ENCODE measurements at regions not wholly inside any gene's neighbourhood (a gene's known extent, or its start where the extent isn't known, plus 50 kb on each side); places are given as distances from the start of the nearest gene placed in this dataset.
A peak's percentile ranks its signal among the peaks of the same experiment; 100 is the strongest.

DNA sequence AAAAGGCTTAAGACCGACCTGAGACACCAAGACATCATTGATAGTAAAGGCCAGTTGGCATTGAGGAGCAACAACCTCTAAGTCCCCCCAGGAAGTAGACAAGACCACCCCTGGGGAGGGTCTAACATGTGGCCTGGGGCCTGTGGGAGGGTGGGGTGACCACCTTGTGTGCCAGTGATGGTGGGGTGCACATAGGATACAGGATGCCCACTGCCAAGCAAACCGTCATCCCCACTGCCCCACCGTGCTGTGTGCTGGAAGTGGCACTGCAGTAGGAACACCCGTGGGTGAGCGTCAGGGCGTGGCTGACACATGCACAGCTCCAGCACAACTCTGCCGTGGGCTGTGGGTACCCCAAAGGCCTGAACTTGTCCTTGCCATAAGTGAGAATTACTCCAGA is 84.3 kb upstream of the LGALSL start:
- no peak overlapping the region for H3K4ac ChIP-seq (ENCODE audit: low read length)
- no CpG with 5 or more reads among the region's 7 CpGs for WGBS, 2 donors (ENCODE audit: extremely low coverage in 2 of 2, insufficient read length in 2 of 2, insufficient replicate concordance in 1 of 2)

DNA sequence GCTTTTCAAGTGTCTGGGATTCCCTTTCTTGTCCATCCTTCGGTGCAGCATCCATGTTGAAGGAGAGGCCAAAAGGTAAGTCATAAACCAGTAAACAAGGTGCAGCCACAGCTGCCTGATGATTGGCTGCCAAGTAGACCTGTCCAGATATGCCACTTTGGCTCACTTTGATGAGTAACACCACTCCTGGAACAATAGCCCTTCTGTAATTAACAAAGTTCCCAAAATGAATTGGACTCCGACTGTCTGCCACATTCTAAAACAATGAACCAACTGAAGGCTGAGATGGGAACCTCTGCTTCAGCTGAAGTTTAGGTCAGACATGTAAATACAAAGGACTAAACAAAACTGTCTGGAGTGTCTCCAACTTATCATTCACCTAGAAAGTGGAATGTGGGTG is 82.2 kb upstream of the LGALSL start:
- no peak overlapping the region for H4K91ac ChIP-seq (ENCODE audit: low read depth, low read length, poor library complexity)
- H3K79me1 ChIP-seq (ENCODE audit: low read depth, low read length): peaks cover 2% of the 10 kb centered on the region
- H3K4me1 ChIP-seq (ENCODE audit: control insufficient read depth in 2 of 2, insufficient read depth in 1 of 2, low read depth in 1 of 2, low read length in 2 of 2): peaks cover 0 to 12% of the 10 kb centered on the region in 2 donors
- DNase-seq (ENCODE audit: low spot score): no peak
- H2BK120ac ChIP-seq (ENCODE audit: low read depth, low read length): no peak overlapping the region
- H2AK5ac ChIP-seq (ENCODE audit: low read depth, low read length): no peak overlapping the region
- no peak overlapping the region for H2BK5ac ChIP-seq (ENCODE audit: low read length)
- no peaks in the 10 kb centered on the region for H3K9me3 ChIP-seq (replicated peaks in 1 of 2; ENCODE audit: control insufficient read depth in 2 of 2, insufficient read depth in 1 of 2, low read depth in 1 of 2, low read length in 2 of 2)
- H3K36me3 ChIP-seq (replicated peaks in 1 of 2; ENCODE audit: control insufficient read depth in 2 of 2, insufficient read depth in 2 of 2, low read length in 2 of 2): no peaks in the 10 kb centered on the region
- no peak overlapping the region for H3K14ac ChIP-seq (ENCODE audit: low read length)
- no peak overlapping the region for H3K4ac ChIP-seq (ENCODE audit: low read length)
- no peak overlapping the region for H2BK15ac ChIP-seq (ENCODE audit: low read length)
- no peak overlapping the region for H3K23ac ChIP-seq (ENCODE audit: low read depth, low read length, poor library complexity)
- no peak overlapping the region for H4K8ac ChIP-seq (ENCODE audit: low read depth, low read length)
- H2BK12ac ChIP-seq (ENCODE audit: low read length): no peak overlapping the region
- no CpG with 5 or more reads among the region's 2 CpGs for WGBS, 2 donors (ENCODE audit: extremely low coverage in 2 of 2, insufficient read length in 2 of 2, insufficient replicate concordance in 1 of 2)
- no peak overlapping the region for H3K4me3 ChIP-seq (ENCODE audit: low read length in 2 of 2)
- H3K27me3 ChIP-seq (ENCODE audit: control insufficient read depth in 3 of 3, insufficient read depth in 3 of 3, low read depth in 1 of 3, low read length in 3 of 3): no peaks in the 10 kb centered on the region
- H3K27ac ChIP-seq (replicated peaks; ENCODE audit: low read length): no peak overlapping the region
- H2AFZ ChIP-seq (ENCODE audit: low read length): no peak overlapping the region
- no peak overlapping the region for H3K18ac ChIP-seq (ENCODE audit: low read length)
- no peak overlapping the region for H3K9ac ChIP-seq (ENCODE audit: low read depth, low read length, poor library complexity)
- H3K4me2 ChIP-seq (ENCODE audit: insufficient read depth, low read length, poor library complexity, severe bottlenecking): no peak overlapping the region

More for the DNA sequence above, 84.3 kb upstream of the LGALSL start:
- H3K4me3 ChIP-seq (ENCODE audit: low read length in 2 of 2): peak overlapping the region in 1 of 2 donors; percentile 15
- H2BK120ac ChIP-seq (ENCODE audit: low read depth, low read length): no peak overlapping the region
- H3K14ac ChIP-seq (ENCODE audit: low read length): no peak overlapping the region
- peak overlapping the region; percentile 61 for H3K18ac ChIP-seq (ENCODE audit: low read length)
- H3K23ac ChIP-seq (ENCODE audit: low read depth, low read length, poor library complexity): peak overlapping the region; percentile 32
- H4K91ac ChIP-seq (ENCODE audit: low read depth, low read length, poor library complexity): no peak overlapping the region
- no peak overlapping the region for H2BK5ac ChIP-seq (ENCODE audit: low read length)
- H2BK15ac ChIP-seq (ENCODE audit: low read length): no peak overlapping the region
- no peak overlapping the region for H3K9ac ChIP-seq (ENCODE audit: low read depth, low read length, poor library complexity)
- DNase-seq (ENCODE audit: low spot score): no peak
- no peak overlapping the region for H2AK5ac ChIP-seq (ENCODE audit: low read depth, low read length)
- peaks cover 2% of the 10 kb centered on the region for H3K79me1 ChIP-seq (ENCODE audit: low read depth, low read length)
- no peaks in the 10 kb centered on the region for H3K36me3 ChIP-seq (replicated peaks in 1 of 2; ENCODE audit: control insufficient read depth in 2 of 2, insufficient read depth in 2 of 2, low read length in 2 of 2)
- H3K27ac ChIP-seq (replicated peaks; ENCODE audit: low read length): no peak overlapping the region
- H3K27me3 ChIP-seq (ENCODE audit: control insufficient read depth in 3 of 3, insufficient read depth in 3 of 3, low read depth in 1 of 3, low read length in 3 of 3): no peaks in the 10 kb centered on the region
- no peak overlapping the region for H2AFZ ChIP-seq (ENCODE audit: low read length)
- H3K9me3 ChIP-seq (replicated peaks in 1 of 2; ENCODE audit: control insufficient read depth in 2 of 2, insufficient read depth in 1 of 2, low read depth in 1 of 2, low read length in 2 of 2): no peaks in the 10 kb centered on the region
- no peak overlapping the region for H2BK12ac ChIP-seq (ENCODE audit: low read length)
- no peak overlapping the region for H4K8ac ChIP-seq (ENCODE audit: low read depth, low read length)
- peaks cover 0 to 14% of the 10 kb centered on the region in 2 donors for H3K4me1 ChIP-seq (ENCODE audit: control insufficient read depth in 2 of 2, insufficient read depth in 1 of 2, low read depth in 1 of 2, low read length in 2 of 2)
- no peak overlapping the region for H3K4me2 ChIP-seq (ENCODE audit: insufficient read depth, low read length, poor library complexity, severe bottlenecking)

DNA sequence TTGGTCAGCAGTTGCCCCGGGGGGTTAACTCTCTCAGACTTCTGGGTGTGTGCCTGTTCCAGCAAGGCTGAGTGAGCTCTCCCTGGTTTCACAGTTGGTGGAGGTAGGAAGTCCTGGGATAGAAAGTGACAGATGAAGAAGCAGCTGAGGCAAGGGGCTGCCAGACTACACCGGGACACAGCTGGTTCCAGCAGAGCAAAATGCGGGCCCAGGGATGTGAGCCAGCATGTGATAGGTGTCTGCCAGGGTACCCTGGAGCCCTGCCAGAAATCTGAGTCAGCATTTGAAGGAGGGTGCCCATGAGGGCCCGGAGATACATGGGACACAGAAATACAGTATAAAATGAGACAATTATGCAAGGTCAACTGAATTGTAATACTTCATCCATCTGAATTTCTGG is 79.3 kb upstream of the LGALSL start:
- H3K79me1 ChIP-seq (ENCODE audit: low read depth, low read length): peaks cover 2% of the 10 kb centered on the region
- no peak overlapping the region for H3K27ac ChIP-seq (replicated peaks; ENCODE audit: low read length)
- no peak overlapping the region for H2BK12ac ChIP-seq (ENCODE audit: low read length)
- no peak overlapping the region for H3K9ac ChIP-seq (ENCODE audit: low read depth, low read length, poor library complexity)
- H3K18ac ChIP-seq (ENCODE audit: low read length): no peak overlapping the region
- H2BK15ac ChIP-seq (ENCODE audit: low read length): no peak overlapping the region
- H3K27me3 ChIP-seq (ENCODE audit: control insufficient read depth in 3 of 3, insufficient read depth in 3 of 3, low read depth in 1 of 3, low read length in 3 of 3): no peaks in the 10 kb centered on the region
- no peak for DNase-seq (ENCODE audit: low spot score)
- WGBS, 2 donors (ENCODE audit: extremely low coverage in 2 of 2, insufficient read length in 2 of 2, insufficient replicate concordance in 1 of 2): no CpG with 5 or more reads among the region's 4 CpGs
- H4K91ac ChIP-seq (ENCODE audit: low read depth, low read length, poor library complexity): no peak overlapping the region
- no peak overlapping the region for H3K4ac ChIP-seq (ENCODE audit: low read length)
- H2BK120ac ChIP-seq (ENCODE audit: low read depth, low read length): no peak overlapping the region
- no peak overlapping the region for H2AK5ac ChIP-seq (ENCODE audit: low read depth, low read length)
- no peak overlapping the region for H2BK5ac ChIP-seq (ENCODE audit: low read length)
- no peak overlapping the region for H3K4me3 ChIP-seq (ENCODE audit: low read length in 2 of 2)
- no peak overlapping the region for H3K14ac ChIP-seq (ENCODE audit: low read length)
- no peak overlapping the region for H2AFZ ChIP-seq (ENCODE audit: low read length)
- no peaks in the 10 kb centered on the region for H3K36me3 ChIP-seq (replicated peaks in 1 of 2; ENCODE audit: control insufficient read depth in 2 of 2, insufficient read depth in 2 of 2, low read length in 2 of 2)
- no peak overlapping the region for H4K8ac ChIP-seq (ENCODE audit: low read depth, low read length)
- no peaks in the 10 kb centered on the region for H3K4me1 ChIP-seq (ENCODE audit: control insufficient read depth in 2 of 2, insufficient read depth in 1 of 2, low read depth in 1 of 2, low read length in 2 of 2)
- H3K4me2 ChIP-seq (ENCODE audit: insufficient read depth, low read length, poor library complexity, severe bottlenecking): no peak overlapping the region
- no peak overlapping the region for H3K23ac ChIP-seq (ENCODE audit: low read depth, low read length, poor library complexity)
- H3K9me3 ChIP-seq (replicated peaks in 1 of 2; ENCODE audit: control insufficient read depth in 2 of 2, insufficient read depth in 1 of 2, low read depth in 1 of 2, low read length in 2 of 2): no peaks in the 10 kb centered on the region

DNA sequence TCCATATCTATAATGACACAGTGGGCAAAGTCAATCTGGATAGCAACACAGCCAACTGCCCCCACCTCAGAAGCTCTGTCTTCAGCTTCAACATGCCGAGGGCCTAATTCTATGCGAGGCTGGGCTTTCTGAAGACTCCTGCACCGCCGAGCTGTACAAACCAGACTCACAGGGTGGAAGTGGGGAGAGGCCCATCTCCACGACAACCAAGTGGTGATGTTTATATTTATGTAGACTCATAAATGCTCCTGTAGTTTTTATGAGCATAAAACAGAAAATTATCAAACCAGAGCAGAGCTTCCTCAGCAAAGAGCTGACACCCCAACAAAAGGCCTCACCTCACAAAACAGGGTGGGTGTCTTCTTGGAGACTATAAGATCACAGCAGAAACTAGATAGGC is 77.0 kb upstream of the LGALSL start:
- no peak for DNase-seq (ENCODE audit: low spot score)
- H4K8ac ChIP-seq (ENCODE audit: low read depth, low read length): no peak overlapping the region
- no peak overlapping the region for H3K4me2 ChIP-seq (ENCODE audit: insufficient read depth, low read length, poor library complexity, severe bottlenecking)
- no peaks in the 10 kb centered on the region for H3K79me1 ChIP-seq (ENCODE audit: low read depth, low read length)
- H2AK5ac ChIP-seq (ENCODE audit: low read depth, low read length): no peak overlapping the region
- H4K91ac ChIP-seq (ENCODE audit: low read depth, low read length, poor library complexity): no peak overlapping the region
- H3K18ac ChIP-seq (ENCODE audit: low read length): no peak overlapping the region
- no peak overlapping the region for H3K27ac ChIP-seq (replicated peaks; ENCODE audit: low read length)
- no peak overlapping the region for H3K4me3 ChIP-seq (ENCODE audit: low read length in 2 of 2)
- no peaks in the 10 kb centered on the region for H3K4me1 ChIP-seq (ENCODE audit: control insufficient read depth in 2 of 2, insufficient read depth in 1 of 2, low read depth in 1 of 2, low read length in 2 of 2)
- no peaks in the 10 kb centered on the region for H3K9me3 ChIP-seq (replicated peaks in 1 of 2; ENCODE audit: control insufficient read depth in 2 of 2, insufficient read depth in 1 of 2, low read depth in 1 of 2, low read length in 2 of 2)
- H2AFZ ChIP-seq (ENCODE audit: low read length): peak overlapping the region; percentile 12
- H2BK120ac ChIP-seq (ENCODE audit: low read depth, low read length): no peak overlapping the region
- H3K36me3 ChIP-seq (replicated peaks in 1 of 2; ENCODE audit: control insufficient read depth in 2 of 2, insufficient read depth in 2 of 2, low read length in 2 of 2): no peaks in the 10 kb centered on the region
- H2BK5ac ChIP-seq (ENCODE audit: low read length): no peak overlapping the region
- H2BK15ac ChIP-seq (ENCODE audit: low read length): no peak overlapping the region
- no CpG with 5 or more reads among the region's 5 CpGs for WGBS, 2 donors (ENCODE audit: extremely low coverage in 2 of 2, insufficient read length in 2 of 2, insufficient replicate concordance in 1 of 2)
- H3K23ac ChIP-seq (ENCODE audit: low read depth, low read length, poor library complexity): no peak overlapping the region
- no peak overlapping the region for H3K9ac ChIP-seq (ENCODE audit: low read depth, low read length, poor library complexity)
- H3K27me3 ChIP-seq (ENCODE audit: control insufficient read depth in 3 of 3, insufficient read depth in 3 of 3, low read depth in 1 of 3, low read length in 3 of 3): no peaks in the 10 kb centered on the region
- no peak overlapping the region for H2BK12ac ChIP-seq (ENCODE audit: low read length)
- no peak overlapping the region for H3K14ac ChIP-seq (ENCODE audit: low read length)
- H3K4ac ChIP-seq (ENCODE audit: low read length): no peak overlapping the region

Data from neuronal stem cell (in vitro differentiated cells).